GM12878 (cell line): ENCODE measurements at regions not wholly inside any gene's neighbourhood (a gene's known extent, or its start where the extent isn't known, plus 50 kb on each side); places are given as distances from the start of the nearest gene placed in this dataset.

ENCODE experiments used
- ATAC-seq: fragments of 200-7000 bp; cut with Tn5 transposase; 3 replicates; pipeline ENCODE4 v1.9.1; 2020; ENCODE audit warnings: mild to moderate bottlenecking, moderate library complexity
- BruUV-seq: library from RNA; stranded (reverse); fragments of 400-500 nt; replicated peaks from 2 replicates; lab custom pipeline; 2021; lab: Mats Ljungman, UMichigan
- CTCF ChIA-PET: fragments of 300-600 bp; sonication (Branson Sonifier 250); formaldehyde crosslinking; extraction: SDS; loops from one replicate; lab custom pipeline; 2021; ENCODE audit warnings: inconsistent platforms; lab: Yijun Ruan, JAX
- POLR2A ChIA-PET: fragments of 350-600 bp; formaldehyde crosslinking; extraction: SDS; loops from one replicate; lab custom pipeline; 2021; ENCODE audit warnings: inconsistent platforms; lab: Charles Lee
- RAD21 ChIA-PET: fragments of 300-600 bp; sonication (Branson Sonifier 250); formaldehyde crosslinking; loops from one replicate; lab custom pipeline; 2023; ENCODE audit warnings: antibody characterized with exemption; ENCODE audit not compliant: unreplicated experiment; lab: Charles Lee
- SMC1A ChIA-PET: fragments of 300-600 bp; sonication (Branson Sonifier 250); formaldehyde crosslinking; loops from one replicate; lab custom pipeline; 2023; ENCODE audit not compliant: unreplicated experiment, uncharacterized antibody; lab: Charles Lee
- DNase-seq: peaks from one replicate; pipeline ENCODE4 v3.0.0-alpha.2; 2011; ENCODE audit warnings: low read depth, low spot score
- FAIRE-seq: peaks from 3 replicates; lab custom pipeline; 2011; peaks lifted over from hg19 to GRCh38; lab: Jason Lieb, UNC
- H2AFZ ChIP-seq: 2 replicates; pipeline ENCODE4 v1.6.0; 2011; ENCODE audit warnings: low read depth, low read length, control low read depth; ENCODE audit not compliant: control insufficient read depth
- H3K27ac ChIP-seq: 2 replicates; pipeline ENCODE4 v1.5.1; 2011; ENCODE audit warnings: control low read depth; ENCODE audit not compliant: control insufficient read depth, insufficient read depth
- H3K27me3 ChIP-seq, 2 experiments: replicated peaks in 1 of 2; 2 replicates each; pipeline versions ENCODE4 v1.6.0 to v1.6.1; 2011; ENCODE audit warnings: low read length in 1 of 2; ENCODE audit not compliant: control insufficient read depth in 2 of 2, insufficient read depth in 2 of 2
- H3K36me3 ChIP-seq, 2 experiments: 2 replicates each; pipeline ENCODE4 v1.5.1; 2011; ENCODE audit warnings: low read length in 1 of 2; ENCODE audit not compliant: control insufficient read depth in 2 of 2, insufficient read depth in 2 of 2
- H3K4me1 ChIP-seq: 2 replicates; pipeline ENCODE4 v1.6.1; 2011; ENCODE audit warnings: mild to moderate bottlenecking, low read length, moderate library complexity, mixed read lengths; ENCODE audit not compliant: control insufficient read depth, insufficient read depth
- H3K4me2 ChIP-seq: 2 replicates; pipeline ENCODE4 v1.6.0; 2011; ENCODE audit warnings: control low read depth; ENCODE audit not compliant: control insufficient read depth, insufficient read depth
- H3K4me3 ChIP-seq: fragments of 200-600 bp; sonication (generic); 2 replicates; pipeline ENCODE4 v1.5.1; 2016
- H3K79me2 ChIP-seq: 2 replicates; pipeline ENCODE4 v1.6.0; 2011; ENCODE audit warnings: low read length; ENCODE audit not compliant: control insufficient read depth, insufficient read depth
- H3K9ac ChIP-seq: 2 replicates; pipeline ENCODE4 v1.8.0; 2011; ENCODE audit warnings: low read length, control low read depth, mixed read lengths; ENCODE audit not compliant: control insufficient read depth, insufficient read depth
- H3K9me3 ChIP-seq: replicated peaks from 3 replicates; pipeline ENCODE4 v1.5.1; 2011; ENCODE audit warnings: mild to moderate bottlenecking, low read length; ENCODE audit not compliant: control insufficient read depth, insufficient read depth
- H4K20me1 ChIP-seq: 2 replicates; pipeline ENCODE4 v1.6.0; 2011; ENCODE audit not compliant: control insufficient read depth, insufficient read depth
- ETV6 ChIP-seq, 2 experiments: fragments of 450-650 bp in 1 of 2; IDR thresholded peaks in 1 of 2; conservative IDR thresholded peaks in 1 of 2; 2 replicates each; pipeline ENCODE4 v1.6.1; 2014; ENCODE audit warnings: antibody characterized with exemption in 1 of 2, borderline replicate concordance in 1 of 2, low read depth in 1 of 2, mild to moderate bottlenecking in 1 of 2, moderate library complexity in 1 of 2
- MEF2A ChIP-seq: IDR thresholded peaks from 2 replicates; pipeline ENCODE4 v1.6.1; 2011; ENCODE audit warnings: low read depth, mild to moderate bottlenecking, low read length, moderate library complexity; ENCODE audit not compliant: insufficient read depth
- MTA3 ChIP-seq: IDR thresholded peaks from 2 replicates; pipeline ENCODE4 v1.6.1; 2012; ENCODE audit warnings: low read length, inconsistent platforms, borderline replicate concordance
- WGBS: methylation state at CpG from one replicate; pipeline ENCODE4 v1.1.6; 2016; ENCODE audit warnings: low lambda C conversion rate; ENCODE audit not compliant: insufficient replicate concordance, insufficient coverage; ENCODE audit errors: missing lambda C conversion rate; 5-methylcytosine and 5-hydroxymethylcytosine counted together
- in situ Hi-C: fragments of 300-500 bp; cut with MboI; formaldehyde crosslinking; loops from 9 replicates; pipeline ENCODE4 v1.14.3; 2018; ENCODE audit warnings: mixed read lengths
- intact Hi-C: fragments of 100-400 bp; cut with micrococcal nuclease; formaldehyde crosslinking; loops from one replicate; pipeline ENCODE4 v1.14.2; 2022; ENCODE audit not compliant: unreplicated experiment

- no peak overlapping the region for H3K9ac ChIP-seq
- CTCF ChIA-PET: interaction anchor here (0.6 to 4.1 kb wide), 7 partner anchors 122 to 481 kb away, joined by 3 to 21 read pairs (median 3); no protein-coding TSS in a partner anchor
- DNase-seq (no peak), ATAC-seq (no peak), FAIRE-seq (no peak)
- H4K20me1 ChIP-seq: no peaks in the 10 kb centered on the region
- POLR2A ChIA-PET: no interaction called here
- no peaks in the 10 kb centered on the region for H3K79me2 ChIP-seq
- in situ Hi-C loops: loop anchor here (10.0 kb wide), 1 partner anchor 1239 kb away; no protein-coding TSS in a partner anchor
- no peak overlapping the region for H3K4me2 ChIP-seq
- WGBS: 77% methylated on average over 9 of the region's 9 CpGs
- no peaks in the 10 kb centered on the region for H3K4me1 ChIP-seq
- RAD21 ChIA-PET: interaction anchor here (0.7 to 1.5 kb wide), 3 partner anchors 157 to 256 kb away, joined by 3 to 5 read pairs (median 3); no protein-coding TSS in a partner anchor
- H3K9me3 ChIP-seq: peaks cover 2% of the 10 kb centered on the region
- no peak overlapping the region for H2AFZ ChIP-seq
- no peak for TF ChIP-seq ETV6 (conservative IDR thresholded peaks at IDR 0.05 in 1 of 2, IDR thresholded peaks at IDR 0.05 in 1 of 2; ENCODE audit: borderline replicate concordance in 1 of 2, low read depth in 1 of 2)
- no peak overlapping the region for H3K4me3 ChIP-seq
- H3K27ac ChIP-seq: no peak overlapping the region
- intact Hi-C loops: loop anchor here (1.0 to 10.0 kb wide), 7 partner anchors 74 to 711 kb away; partner anchors contain the start of gene ARID1B
- SMC1A ChIA-PET: interaction anchor here (0.6 to 4.3 kb wide), 7 partner anchors 121 to 483 kb away, joined by 3 to 35 read pairs (median 3); no protein-coding TSS in a partner anchor
- no peaks in the 10 kb centered on the region for H3K36me3 ChIP-seq
- H3K27me3 ChIP-seq: no peaks in the 10 kb centered on the region
- BruUV-seq: no TSS peak
Measured at GRCh38 chr6:156563714-156564113, 213.5 kb upstream of the ARID1B start.

- Histone ChIP-seq H3K9ac (no peak overlapping the region), H3K27me3 (no peaks in the 10 kb centered on the region), H3K4me3 (no peak overlapping the region), H3K4me2 (no peak overlapping the region), H3K36me3 (no peaks in the 10 kb centered on the region), H3K27ac (no peak overlapping the region), H3K4me1 (no peaks in the 10 kb centered on the region), H2AFZ (no peak overlapping the region), H4K20me1 (no peaks in the 10 kb centered on the region), H3K79me2 (no peaks in the 10 kb centered on the region), H3K9me3 (peaks cover 2% of the 10 kb centered on the region)
- intact Hi-C loops (loop anchor here (5.0 to 10.0 kb wide), 4 partner anchors 75 to 625 kb away; partner anchors contain the start of gene ARID1B), in situ Hi-C loops (loop anchor here (10.0 kb wide), 1 partner anchor 1238 kb away; no protein-coding TSS in a partner anchor)
- no TSS peak for BruUV-seq
- ChIA-PET RAD21 (interaction anchor here (0.6 kb wide), 1 partner anchor 271 kb away, joined by 3 read pairs; no protein-coding TSS in a partner anchor), CTCF (interaction anchor here (0.6 to 3.8 kb wide), 2 partner anchors 124 to 1834 kb away, joined by 3 to 13 read pairs; no protein-coding TSS in a partner anchor), POLR2A (no interaction called here), SMC1A (interaction anchor here (1.0 to 4.2 kb wide), 2 partner anchors 122 to 222 kb away, joined by 3 to 22 read pairs; no protein-coding TSS in a partner anchor)
- ATAC-seq (no peak), DNase-seq (no peak), FAIRE-seq (no peak)
- TF ChIP-seq MTA3 (no peak), MEF2A (no peak)
- 91% methylated on average over 9 of the region's 9 CpGs for WGBS
Measured at GRCh38 chr6:156562636-156563035, 214.5 kb upstream of the ARID1B start.
